ENCODE measurements at regions not wholly inside any gene's neighbourhood (a gene's known extent, or its start where the extent isn't known, plus 50 kb on each side); places are given as distances from the start of the nearest gene placed in this dataset.

DNA sequence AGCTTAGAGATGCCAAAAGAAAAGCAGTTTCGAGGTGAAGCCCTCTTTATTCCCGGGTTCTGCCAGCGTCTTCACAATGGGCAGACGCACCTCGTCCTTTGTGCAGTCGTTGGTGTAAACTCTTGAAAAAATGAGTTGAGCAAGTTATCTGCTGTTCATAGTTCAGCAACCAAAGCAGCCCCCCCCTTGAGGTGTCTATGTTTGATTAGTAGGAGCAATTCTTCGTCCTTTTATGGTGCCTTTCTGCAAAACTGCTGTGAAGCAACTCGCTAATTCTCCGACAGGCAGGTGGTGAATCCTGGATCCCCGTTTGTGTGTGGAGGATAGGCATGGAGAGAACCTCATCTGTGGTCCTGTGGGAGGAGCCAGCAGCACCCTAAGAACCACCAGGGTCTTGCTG, 234.5 kb downstream of the GLRX3 start:
- TF ChIP-seq, protein P1, sequence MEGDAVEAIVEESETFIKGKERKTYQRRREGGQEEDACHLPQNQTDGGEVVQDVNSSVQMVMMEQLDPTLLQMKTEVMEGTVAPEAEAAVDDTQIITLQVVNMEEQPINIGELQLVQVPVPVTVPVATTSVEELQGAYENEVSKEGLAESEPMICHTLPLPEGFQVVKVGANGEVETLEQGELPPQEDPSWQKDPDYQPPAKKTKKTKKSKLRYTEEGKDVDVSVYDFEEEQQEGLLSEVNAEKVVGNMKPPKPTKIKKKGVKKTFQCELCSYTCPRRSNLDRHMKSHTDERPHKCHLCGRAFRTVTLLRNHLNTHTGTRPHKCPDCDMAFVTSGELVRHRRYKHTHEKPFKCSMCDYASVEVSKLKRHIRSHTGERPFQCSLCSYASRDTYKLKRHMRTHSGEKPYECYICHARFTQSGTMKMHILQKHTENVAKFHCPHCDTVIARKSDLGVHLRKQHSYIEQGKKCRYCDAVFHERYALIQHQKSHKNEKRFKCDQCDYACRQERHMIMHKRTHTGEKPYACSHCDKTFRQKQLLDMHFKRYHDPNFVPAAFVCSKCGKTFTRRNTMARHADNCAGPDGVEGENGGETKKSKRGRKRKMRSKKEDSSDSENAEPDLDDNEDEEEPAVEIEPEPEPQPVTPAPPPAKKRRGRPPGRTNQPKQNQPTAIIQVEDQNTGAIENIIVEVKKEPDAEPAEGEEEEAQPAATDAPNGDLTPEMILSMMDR (IDR thresholded peaks at IDR 0.05): no peak
- no peak for TF ChIP-seq POLR2A (IDR thresholded peaks at IDR 0.05)
